ENCODE measurements at regions not wholly inside any gene's neighbourhood (a gene's known extent, or its start where the extent isn't known, plus 50 kb on each side); places are given as distances from the start of the nearest gene placed in this dataset.

DNA sequence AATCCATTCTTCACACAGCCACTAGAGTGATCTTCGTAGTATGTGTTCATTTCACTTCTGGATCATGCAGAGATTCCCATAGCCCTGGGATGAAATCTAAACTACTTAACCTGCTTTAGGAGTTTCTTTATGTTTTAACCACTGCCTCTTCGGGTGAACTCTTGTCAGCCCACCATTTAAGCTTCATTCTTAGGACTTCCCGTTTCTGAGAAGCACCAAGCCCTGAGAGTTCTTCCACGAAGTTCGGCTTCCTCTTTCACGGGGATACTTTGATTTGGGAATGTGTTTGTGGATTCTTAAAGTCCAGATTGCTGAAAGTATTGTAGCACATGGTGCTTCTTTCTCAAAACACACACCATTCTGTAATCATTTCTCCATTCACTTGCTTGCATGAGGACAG lies 205.0 kb downstream of the UBE2E3 start:
- DNase-seq (ENCODE audit: low read depth in 2 of 3, low spot score in 2 of 3), result no peak

- DNase-seq (ENCODE audit: low read depth in 2 of 3, low spot score in 2 of 3), result no peak
Observed at GRCh38 chr2:181185948-181186347, 205.5 kb downstream of the UBE2E3 start.

GRCh38 chr2:181188605-181189004 lies 208.2 kb downstream of the UBE2E3 start:
- DNase-seq (ENCODE audit: low read depth in 2 of 3, low spot score in 2 of 3), result no peak

- DNase-seq (ENCODE audit: low read depth in 2 of 3, low spot score in 2 of 3), result no peak
Observed at GRCh38 chr2:181189951-181190350, 209.5 kb downstream of the UBE2E3 start.

DNA sequence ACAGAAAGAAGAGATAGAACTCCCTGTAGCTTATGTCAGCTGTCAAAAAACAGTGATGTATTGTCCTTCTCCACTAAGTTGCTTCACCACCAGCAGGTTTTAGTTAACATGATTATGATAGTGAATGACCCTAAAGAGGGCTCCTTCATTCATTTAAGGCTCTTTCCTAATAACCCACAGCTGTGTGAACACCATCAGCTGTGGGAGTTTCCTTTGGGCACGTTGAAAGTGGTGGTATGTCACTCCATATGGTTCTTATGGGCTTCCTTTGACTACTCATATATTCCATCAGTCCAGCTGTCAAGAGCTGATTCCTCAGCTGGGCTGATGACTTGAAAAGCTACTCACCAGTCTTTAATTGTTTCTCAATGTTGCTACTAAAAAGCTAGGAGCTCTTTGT lies 210.3 kb downstream of the UBE2E3 start:
- no peak for DNase-seq (ENCODE audit: low read depth in 2 of 3, low spot score in 2 of 3)

DNA sequence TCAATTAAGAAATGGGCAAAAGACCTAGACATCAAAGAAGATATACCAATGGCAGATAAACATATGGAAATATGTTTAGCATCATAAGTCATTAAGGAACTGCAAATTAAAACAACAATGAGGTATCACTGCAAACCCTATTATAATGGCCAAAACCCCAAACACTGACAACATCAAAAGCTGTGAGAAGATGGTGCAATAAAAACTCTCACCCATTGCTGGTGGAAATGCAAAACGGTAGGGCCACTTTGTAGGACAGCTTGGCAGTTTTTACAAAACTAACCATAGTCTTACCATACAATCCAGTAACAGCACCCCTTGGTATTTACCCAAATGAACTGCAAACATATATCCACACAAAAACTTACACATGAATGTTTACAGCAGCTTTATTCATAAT lies 213.1 kb downstream of the UBE2E3 start:
- DNase-seq (ENCODE audit: low read depth in 2 of 3, low spot score in 2 of 3), result no peak

DNA sequence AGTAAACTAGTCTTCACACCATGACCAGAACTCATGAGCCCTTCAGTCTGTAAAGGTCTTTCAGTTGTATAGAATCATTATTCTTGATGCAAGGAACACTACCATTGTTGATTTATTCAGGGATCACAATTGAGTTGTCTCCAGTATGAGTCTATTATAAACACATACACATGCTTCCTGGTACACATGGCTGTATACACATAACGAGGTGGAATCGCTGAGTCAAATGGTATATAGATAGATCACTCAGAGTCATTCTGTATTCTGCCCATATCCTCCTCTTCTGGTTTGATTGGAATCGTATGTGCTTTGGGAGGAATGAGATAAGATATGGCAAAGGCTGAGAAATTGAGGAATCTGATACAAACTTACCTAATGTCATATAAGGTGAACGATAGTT lies 216.0 kb downstream of the UBE2E3 start:
- DNase-seq (ENCODE audit: low read depth in 2 of 3, low spot score in 2 of 3), result no peak

- DNase-seq (ENCODE audit: low read depth in 2 of 3, low spot score in 2 of 3), result no peak
Observed at GRCh38 chr2:181197140-181197760, 216.8 kb downstream of the UBE2E3 start.

- DNase-seq (ENCODE audit: low read depth in 2 of 3, low spot score in 2 of 3), result peak in 1 of 3 donors; percentile 52
Observed at GRCh38 chr2:181198183-181198864, 217.9 kb downstream of the UBE2E3 start.

- DNase-seq (ENCODE audit: low read depth in 2 of 3, low spot score in 2 of 3), result no peak
Observed at GRCh38 chr2:181203412-181203811, 223.0 kb downstream of the UBE2E3 start.

DNA sequence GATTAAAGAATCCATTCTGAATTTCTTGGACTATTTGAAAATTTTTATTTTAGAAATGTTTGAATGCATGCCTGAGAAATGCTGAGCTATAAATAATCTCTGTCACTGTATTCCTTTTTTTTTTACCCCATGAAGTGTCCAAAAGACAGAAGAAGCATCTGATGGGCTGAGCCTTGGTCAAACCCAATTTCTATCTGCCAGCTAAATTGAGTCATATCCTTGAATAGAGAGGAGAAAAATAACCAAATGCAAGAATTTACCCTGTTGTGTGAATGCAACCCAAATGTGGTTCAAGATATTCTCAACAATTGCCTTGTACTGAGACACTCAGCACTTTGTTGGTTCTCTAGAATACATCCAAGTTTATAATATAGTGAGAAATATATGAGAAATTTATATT lies 223.5 kb downstream of the UBE2E3 start:
- no peak for DNase-seq (ENCODE audit: low read depth in 2 of 3, low spot score in 2 of 3)

DNA sequence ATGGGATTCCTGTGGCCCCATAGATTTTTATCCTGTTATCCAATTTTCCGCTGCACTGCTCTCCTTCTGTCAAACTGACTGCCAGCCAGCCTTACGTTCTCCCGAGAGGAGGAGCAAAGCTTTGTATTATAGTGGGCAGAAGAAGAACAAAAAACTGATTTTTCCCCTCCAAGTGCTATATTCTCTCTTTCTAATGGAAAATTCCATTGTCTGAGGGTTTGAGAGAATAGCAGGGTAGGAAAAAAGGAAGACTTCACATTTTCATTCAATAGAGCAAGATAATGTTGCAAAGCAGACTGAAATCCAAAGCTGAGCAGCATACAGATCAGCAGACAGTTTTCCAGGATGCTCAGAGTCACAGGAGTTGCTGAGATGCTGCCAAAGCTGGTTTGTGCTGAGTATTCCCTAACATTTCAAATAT lies 238.0 kb downstream of the UBE2E3 start:
- no peak for DNase-seq (ENCODE audit: low read depth in 2 of 3, low spot score in 2 of 3)

DNA sequence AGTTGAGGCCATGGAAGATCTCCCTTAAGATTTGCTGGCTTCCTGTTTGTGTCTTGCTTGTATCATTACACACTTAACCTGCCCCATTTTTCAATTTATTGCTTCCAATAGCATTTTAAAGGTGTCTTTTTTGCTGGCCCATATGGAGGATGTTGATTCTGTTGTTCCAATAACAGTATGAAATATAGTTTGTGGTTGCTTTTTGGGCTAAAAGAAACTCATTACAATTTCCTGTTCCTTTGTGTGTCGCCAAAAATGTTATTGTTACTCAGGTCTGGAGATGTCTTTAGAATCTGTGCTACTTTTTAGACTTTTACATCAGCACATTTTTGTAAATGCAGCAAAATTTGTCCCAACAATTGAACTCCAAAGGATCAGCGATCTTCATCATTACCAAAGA lies 234.0 kb upstream of the ITGA4 start:
- DNase-seq (ENCODE audit: low read depth in 2 of 3, low spot score in 2 of 3), result no peak

DNA sequence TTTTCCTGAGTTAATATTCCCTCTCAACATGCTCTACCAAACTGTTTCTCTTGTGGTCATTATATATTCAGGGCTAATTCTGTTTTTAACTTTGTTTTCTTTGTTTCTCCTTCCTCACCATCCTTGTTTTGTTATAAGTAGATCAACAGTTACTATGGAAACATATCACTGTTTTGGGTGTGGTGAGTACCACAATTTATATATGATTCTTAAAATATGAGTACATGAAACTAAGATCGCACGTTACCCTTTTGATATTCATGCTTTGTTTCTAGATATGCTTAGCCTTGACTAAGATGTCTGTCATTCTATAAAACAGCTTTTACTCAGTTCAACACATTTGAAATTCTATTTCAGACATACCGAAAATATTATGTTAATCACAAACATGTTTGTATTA lies 232.3 kb upstream of the ITGA4 start:
- no peak for DNase-seq (ENCODE audit: low read depth in 2 of 3, low spot score in 2 of 3)

GRCh38 chr2:181228661-181229060 lies 228.5 kb upstream of the ITGA4 start:
- DNase-seq (ENCODE audit: low read depth in 2 of 3, low spot score in 2 of 3), result no peak

DNA sequence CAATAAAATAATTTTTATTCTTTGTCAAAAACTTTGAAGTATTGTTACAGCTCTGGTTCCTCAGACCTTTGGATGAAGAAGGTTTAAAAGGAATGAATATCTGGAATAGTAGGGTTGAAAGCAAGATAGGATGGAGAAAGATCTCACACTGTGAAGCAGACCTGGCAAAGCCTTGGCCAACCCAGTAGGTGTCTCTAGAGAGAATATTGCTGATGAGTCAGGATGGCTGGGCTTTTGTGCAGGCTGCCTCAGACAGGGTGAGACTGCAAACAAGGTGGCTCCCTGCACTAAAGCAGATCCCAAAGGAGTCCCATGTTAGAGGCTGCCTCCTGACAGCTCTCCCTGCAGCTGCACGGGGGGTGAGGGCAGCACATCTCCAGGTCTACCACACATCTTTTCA lies 226.0 kb upstream of the ITGA4 start:
- no peak for DNase-seq (ENCODE audit: low read depth in 2 of 3, low spot score in 2 of 3)

DNA sequence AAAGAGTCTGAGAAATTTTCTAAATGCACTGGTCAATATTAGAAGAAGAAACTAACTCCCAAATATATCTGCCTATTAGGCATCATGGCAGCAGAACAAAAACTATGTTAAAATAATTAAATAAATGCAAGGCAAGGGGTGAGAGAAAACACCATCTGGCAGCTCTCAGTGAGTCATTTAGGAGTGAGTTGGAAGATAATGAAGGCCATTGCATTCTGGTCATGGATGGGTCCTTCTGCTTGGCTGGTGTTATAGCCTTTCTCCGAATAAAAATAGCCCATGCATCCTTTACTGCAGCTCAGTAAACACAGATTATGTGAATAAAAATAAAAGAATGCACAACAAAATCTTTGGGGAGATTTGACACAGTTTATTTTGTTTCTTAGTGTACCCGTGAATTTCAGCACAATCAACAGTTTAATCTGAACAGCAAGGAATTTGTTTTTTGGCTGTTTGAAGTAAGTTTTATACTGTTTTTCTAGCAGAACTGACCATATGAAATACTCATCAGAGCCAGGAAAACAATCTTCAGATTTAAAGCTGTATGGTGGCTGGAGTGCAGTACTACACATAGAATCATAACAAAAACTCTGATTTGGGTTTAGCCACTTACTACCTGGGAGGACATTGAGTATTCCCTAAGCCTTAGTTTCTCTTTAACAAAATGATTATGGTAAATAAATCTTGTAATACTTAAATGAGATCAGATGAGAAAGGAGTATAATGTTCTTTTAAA lies 225.1 kb upstream of the ITGA4 start:
- no peak for DNase-seq (ENCODE audit: low read depth in 2 of 3, low spot score in 2 of 3)

DNA sequence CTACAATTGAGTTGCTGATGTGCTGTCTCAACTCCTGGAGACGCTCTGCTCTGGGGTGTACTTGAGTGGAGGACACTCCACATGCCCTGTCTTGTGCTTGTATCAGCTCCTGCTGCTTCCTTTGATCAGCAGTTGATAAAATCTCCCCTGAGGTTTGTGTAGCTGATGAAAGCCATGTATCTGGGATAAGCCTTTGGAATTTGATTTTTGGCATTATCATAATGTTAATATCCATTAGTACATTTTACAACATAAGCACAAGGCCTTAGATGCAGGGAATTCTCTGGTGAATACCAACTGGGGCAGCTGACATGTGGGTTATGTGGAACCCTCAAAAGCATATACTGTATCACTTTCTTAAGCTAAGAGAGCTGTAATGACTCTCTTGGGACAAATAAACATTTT lies 222.7 kb upstream of the ITGA4 start:
- no peak for DNase-seq (ENCODE audit: low read depth in 2 of 3, low spot score in 2 of 3)

GRCh38 chr2:181235011-181235410 lies 222.2 kb upstream of the ITGA4 start:
- no peak for DNase-seq (ENCODE audit: low read depth in 2 of 3, low spot score in 2 of 3)

- no peak for DNase-seq (ENCODE audit: low read depth in 2 of 3, low spot score in 2 of 3)
Observed at GRCh38 chr2:181235683-181236459, 221.3 kb upstream of the ITGA4 start.

DNA sequence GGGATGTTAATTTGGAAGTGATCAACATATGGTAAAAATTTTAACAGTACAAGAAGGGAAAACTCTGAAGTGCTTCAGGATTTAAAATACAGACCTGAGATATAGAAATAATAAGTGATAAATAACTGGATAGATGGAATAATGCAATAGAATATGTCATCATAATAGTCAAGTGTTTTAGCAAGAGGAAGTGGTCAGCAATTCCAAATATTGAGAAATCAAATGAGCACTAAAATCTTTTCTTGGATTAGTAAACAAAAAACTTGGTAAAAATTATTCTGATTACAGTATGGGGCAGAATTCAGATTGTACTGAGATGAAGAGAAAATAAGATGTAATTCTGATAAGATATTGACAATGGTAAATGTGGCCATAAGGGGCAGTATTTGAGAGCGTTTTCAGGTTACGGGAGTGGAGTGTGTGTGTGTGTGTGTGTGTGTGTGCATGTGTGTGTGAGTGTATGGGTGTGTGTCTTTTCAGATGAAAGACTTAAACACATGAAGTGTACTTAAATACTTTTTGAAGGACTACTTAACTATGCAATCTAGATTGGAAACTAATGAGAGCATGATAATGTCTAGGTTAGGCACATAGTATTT lies 217.9 kb upstream of the ITGA4 start:
- no peak for DNase-seq (ENCODE audit: low read depth in 2 of 3, low spot score in 2 of 3)

Measured in hematopoietic multipotent progenitor cell (in vitro differentiated cells).